GM18907 (cell line): ENCODE measurements at regions not wholly inside any gene's neighbourhood (a gene's known extent, or its start where the extent isn't known, plus 50 kb on each side); places are given as distances from the start of the nearest gene placed in this dataset.
"Not testable (repeated sequence)": the region's sequence is repeated elsewhere in the genome, so short reads cannot be mapped to it uniquely, and the experiment has no call there.

Experiments
- ATAC-seq: cut with Tn5 transposase; IDR thresholded peaks from one replicate; pipeline ENCODE4 v1.9.1; 2021; ENCODE audit warnings: mild to moderate bottlenecking, moderate library complexity; ENCODE audit not compliant: unreplicated experiment

GRCh38 chr16:58960034-58960433 lies 225.9 kb upstream of the GOT2 start:
- ATAC-seq: no peak

- no peak for ATAC-seq
Observed at GRCh38 chr16:58958749-58959148, 224.6 kb upstream of the GOT2 start.

- no peak for ATAC-seq
Observed at GRCh38 chr16:58948244-58948643, 214.1 kb upstream of the GOT2 start.

- no peak for ATAC-seq
Observed at GRCh38 chr16:58940609-58941008, 206.5 kb upstream of the GOT2 start.

GRCh38 chr16:58938811-58939210 lies 204.7 kb upstream of the GOT2 start:
- ATAC-seq: no peak

GRCh38 chr16:58937661-58938060 lies 203.5 kb upstream of the GOT2 start:
- no peak for ATAC-seq

GRCh38 chr16:58933186-58933585 lies 199.1 kb upstream of the GOT2 start:
- no peak for ATAC-seq

- ATAC-seq: no peak
Observed at GRCh38 chr16:58931436-58931835, 197.3 kb upstream of the GOT2 start.

GRCh38 chr16:58923094-58923493 lies 189.0 kb upstream of the GOT2 start:
- no peak for ATAC-seq

- no peak for ATAC-seq
Observed at GRCh38 chr16:58913456-58913855, 179.3 kb upstream of the GOT2 start.

- no peak for ATAC-seq
Observed at GRCh38 chr16:58912571-58912970, 178.5 kb upstream of the GOT2 start.

GRCh38 chr16:58906981-58907715 lies 173.0 kb upstream of the GOT2 start:
- ATAC-seq: no peak

GRCh38 chr16:58904291-58904690 lies 170.2 kb upstream of the GOT2 start:
- no peak for ATAC-seq

GRCh38 chr16:58889516-58889915 lies 155.4 kb upstream of the GOT2 start:
- no peak for ATAC-seq

- ATAC-seq: peak; percentile 83
Observed at GRCh38 chr16:58885528-58886170, 151.5 kb upstream of the GOT2 start.

GRCh38 chr16:58884141-58884540 lies 150.0 kb upstream of the GOT2 start:
- ATAC-seq: no peak

- no peak for ATAC-seq
Observed at GRCh38 chr16:58883131-58883530, 149.0 kb upstream of the GOT2 start.

GRCh38 chr16:58882292-58882691 lies 148.2 kb upstream of the GOT2 start:
- ATAC-seq: peak; percentile 93

- not testable (repeated sequence) for ATAC-seq
Observed at GRCh38 chr16:58878641-58879040, 144.5 kb upstream of the GOT2 start.

GRCh38 chr16:58866935-58867334 lies 132.8 kb upstream of the GOT2 start:
- ATAC-seq: no peak

GRCh38 chr16:58863761-58864160 lies 129.6 kb upstream of the GOT2 start:
- ATAC-seq: no peak

GRCh38 chr16:58863042-58863441 lies 128.9 kb upstream of the GOT2 start:
- ATAC-seq: no peak
